ENCODE measurements at regions not wholly inside any gene's neighbourhood (a gene's known extent, or its start where the extent isn't known, plus 50 kb on each side); places are given as distances from the start of the nearest gene placed in this dataset.

GRCh38 chr3:67907735-67908134 lies 253.3 kb upstream of the SUCLG2 start (continued):
- TF ChIP-seq GABPA (IDR thresholded peaks at IDR 0.05; ENCODE audit: low read depth) (no peak), CHD2 (IDR thresholded peaks at IDR 0.05; ENCODE audit: low read length, partially characterized antibody) (no peak), FOXM1 (IDR thresholded peaks at IDR 0.05; ENCODE audit: low read depth) (no peak), IRF3 (IDR thresholded peaks at IDR 0.05; ENCODE audit: low read depth, low read length) (no peak), YY1 (IDR thresholded peaks at IDR 0.05; ENCODE audit: low read depth) (no peak), TCF12 (IDR thresholded peaks at IDR 0.05) (no peak), NRF1 (IDR thresholded peaks at IDR 0.05; ENCODE audit: low read depth, low read length) (no peak)
- TF ChIP-seq, protein P1, sequence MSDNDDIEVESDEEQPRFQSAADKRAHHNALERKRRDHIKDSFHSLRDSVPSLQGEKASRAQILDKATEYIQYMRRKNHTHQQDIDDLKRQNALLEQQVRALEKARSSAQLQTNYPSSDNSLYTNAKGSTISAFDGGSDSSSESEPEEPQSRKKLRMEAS (IDR thresholded peaks at IDR 0.05; ENCODE audit: low read depth): no peak

- Histone ChIP-seq H3K4me1 (ENCODE audit: control insufficient read depth in 1 of 2, insufficient read depth in 2 of 2, low read depth in 1 of 2, low read length in 1 of 2) (no peaks in the 10 kb centered on the region), H3K9ac (no peak overlapping the region), H3K9me2 (no peaks in the 10 kb centered on the region), H4K20me1 (ENCODE audit: insufficient read depth) (no peaks in the 10 kb centered on the region), H3K79me2 (ENCODE audit: insufficient read depth) (no peaks in the 10 kb centered on the region), H3K9me3 (no peaks in the 10 kb centered on the region), H2AFZ (ENCODE audit: low read depth) (no peak overlapping the region), H3K4me2 (no peak overlapping the region), H3K27me3 (ENCODE audit: insufficient read depth) (no peaks in the 10 kb centered on the region), H3K27ac (ENCODE audit: low read depth in 2 of 2, low read length in 1 of 2) (no peak overlapping the region), H3K36me3 (replicated peaks in 1 of 2; ENCODE audit: control insufficient read depth in 1 of 2, insufficient read depth in 2 of 2, low read length in 1 of 2) (no peaks in the 10 kb centered on the region), H3K4me3 (ENCODE audit: low read depth in 2 of 2, low read length in 1 of 2) (no peak overlapping the region), H3F3A (replicated peaks; ENCODE audit: insufficient read depth) (no peaks in the 10 kb centered on the region)
- DNase-seq: no peak
- TF ChIP-seq TAF1 (IDR thresholded peaks at IDR 0.05; ENCODE audit: borderline replicate concordance, low read depth, low read length) (no peak), PBX3 (IDR thresholded peaks at IDR 0.05) (no peak), GATA2 (CRISPR knock-in tag; IDR thresholded peaks at IDR 0.05) (peak; percentile 8; the same call in 1 of the 2 replicates)
- TF ChIP-seq, protein P2, sequence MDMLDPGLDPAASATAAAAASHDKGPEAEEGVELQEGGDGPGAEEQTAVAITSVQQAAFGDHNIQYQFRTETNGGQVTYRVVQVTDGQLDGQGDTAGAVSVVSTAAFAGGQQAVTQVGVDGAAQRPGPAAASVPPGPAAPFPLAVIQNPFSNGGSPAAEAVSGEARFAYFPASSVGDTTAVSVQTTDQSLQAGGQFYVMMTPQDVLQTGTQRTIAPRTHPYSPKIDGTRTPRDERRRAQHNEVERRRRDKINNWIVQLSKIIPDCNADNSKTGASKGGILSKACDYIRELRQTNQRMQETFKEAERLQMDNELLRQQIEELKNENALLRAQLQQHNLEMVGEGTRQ (IDR thresholded peaks at IDR 0.05; ENCODE audit: borderline replicate concordance, low read depth, low read length): no peak
- POLR2A ChIA-PET: no interaction called here
- CTCF ChIA-PET: interaction anchor here (1.1 kb wide), 1 partner anchor 9 kb away, joined by 3 read pairs; no protein-coding TSS in a partner anchor
- 20% methylated on average over 4 of the region's 4 CpGs for WGBS (ENCODE audit: low lambda C conversion rate)
These were observed 251.8 kb upstream of the SUCLG2 start for GRCh38 chr3:67906261-67906660.

DNA sequence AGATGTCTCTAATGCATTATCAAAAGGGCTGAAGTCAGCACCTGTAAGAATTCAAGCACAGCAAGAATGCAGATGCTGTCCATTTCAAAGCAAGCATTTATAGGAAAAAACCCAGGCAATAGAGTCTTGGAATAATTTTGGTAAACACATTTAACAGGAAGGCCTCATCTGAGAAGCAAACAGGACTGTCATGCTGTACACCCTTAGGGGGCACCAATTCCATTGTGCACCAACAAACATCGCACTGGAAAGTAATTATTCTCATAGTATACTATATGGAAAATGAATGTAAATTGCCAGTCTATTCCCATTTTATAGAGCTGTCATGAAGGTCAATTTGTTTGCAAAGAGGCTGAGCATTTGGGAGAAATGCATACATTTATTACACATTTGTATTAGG lies 247.3 kb upstream of the SUCLG2 start:
- ChIA-PET CTCF (no interaction called here), POLR2A (no interaction called here)
- no peaks in the 10 kb centered on the region for H3K4me1 ChIP-seq (ENCODE audit: control insufficient read depth in 1 of 2, insufficient read depth in 2 of 2, low read depth in 1 of 2, low read length in 1 of 2)
- no peaks in the 10 kb centered on the region for H3K79me2 ChIP-seq (ENCODE audit: insufficient read depth)
- no peaks in the 10 kb centered on the region for H3K9me3 ChIP-seq
- no peak for DNase-seq
- no peak overlapping the region for H2AFZ ChIP-seq (ENCODE audit: low read depth)
- TF ChIP-seq NRF1 (IDR thresholded peaks at IDR 0.05; ENCODE audit: low read depth, low read length): no peak
- peak; percentile 16; the same call in 1 of the 2 replicates for TF ChIP-seq RAD21 (IDR thresholded peaks at IDR 0.05; ENCODE audit: low read length)
- no peak for TF ChIP-seq TCF12 (IDR thresholded peaks at IDR 0.05)
- H3K27ac ChIP-seq (ENCODE audit: low read depth in 2 of 2, low read length in 1 of 2): no peak overlapping the region
- H3K4me2 ChIP-seq: no peak overlapping the region
- H3K4me3 ChIP-seq (ENCODE audit: low read depth in 2 of 2, low read length in 1 of 2): no peak overlapping the region
- H3K36me3 ChIP-seq (replicated peaks in 1 of 2; ENCODE audit: control insufficient read depth in 1 of 2, insufficient read depth in 2 of 2, low read length in 1 of 2): no peaks in the 10 kb centered on the region
- H3F3A ChIP-seq (replicated peaks; ENCODE audit: insufficient read depth): no peaks in the 10 kb centered on the region
- no peaks in the 10 kb centered on the region for H3K27me3 ChIP-seq (ENCODE audit: insufficient read depth)
- no peaks in the 10 kb centered on the region for H4K20me1 ChIP-seq (ENCODE audit: insufficient read depth)
- 69% methylated on average over 1 of the region's 1 CpG for WGBS (ENCODE audit: low lambda C conversion rate)
- no peak overlapping the region for H3K9ac ChIP-seq
- H3K9me2 ChIP-seq: no peaks in the 10 kb centered on the region
